Suppressor macrophage treated with lipopolysaccharide for 4 hours (primary cell): ENCODE measurements at regions not wholly inside any gene's neighbourhood (a gene's known extent, or its start where the extent isn't known, plus 50 kb on each side); places are given as distances from the start of the nearest gene placed in this dataset.

Experiments used
- DNase-seq: peaks from one replicate; pipeline ENCODE4 v3.0.0-alpha.2; 2020

DNA sequence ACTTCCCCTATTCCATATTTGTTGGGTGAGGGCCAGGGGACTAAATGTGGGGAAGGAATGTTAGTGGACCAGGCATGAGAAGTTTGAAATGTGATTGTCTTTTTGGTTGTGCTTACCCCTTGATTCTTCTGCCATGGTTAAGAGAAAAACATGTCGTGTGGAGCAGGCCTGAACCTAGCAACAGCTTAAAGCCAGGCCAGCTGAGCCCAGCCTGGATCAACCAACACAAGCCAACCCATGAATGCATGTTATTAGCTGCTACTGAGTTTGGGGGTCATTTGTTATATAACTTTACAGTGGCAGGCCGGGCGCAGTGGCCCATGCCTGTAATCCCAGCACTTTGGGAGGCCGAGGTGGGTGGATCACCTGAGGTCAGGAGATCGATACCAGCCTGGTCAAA, 52.4 kb upstream of the TRIO start:
- DNase-seq, result no peak

DNA sequence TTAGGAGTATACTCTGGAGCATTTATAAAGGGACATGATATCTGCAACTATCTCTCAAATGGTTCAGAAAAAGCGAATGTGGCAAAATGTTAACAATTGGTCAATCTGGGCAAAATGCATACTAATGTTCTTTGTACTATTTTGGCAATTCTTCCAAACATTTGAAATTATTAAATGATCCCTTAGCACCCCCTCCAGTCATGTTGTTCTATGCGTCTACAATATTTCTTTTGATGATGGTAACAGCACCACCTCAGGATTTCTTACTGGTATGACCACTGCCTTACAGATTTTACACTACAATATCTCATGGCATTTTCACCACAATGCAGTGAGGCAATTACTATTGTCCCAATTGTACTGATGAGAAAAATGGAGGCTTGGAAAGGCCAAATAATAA, 52.9 kb upstream of the TRIO start:
- no peak for DNase-seq

DNA sequence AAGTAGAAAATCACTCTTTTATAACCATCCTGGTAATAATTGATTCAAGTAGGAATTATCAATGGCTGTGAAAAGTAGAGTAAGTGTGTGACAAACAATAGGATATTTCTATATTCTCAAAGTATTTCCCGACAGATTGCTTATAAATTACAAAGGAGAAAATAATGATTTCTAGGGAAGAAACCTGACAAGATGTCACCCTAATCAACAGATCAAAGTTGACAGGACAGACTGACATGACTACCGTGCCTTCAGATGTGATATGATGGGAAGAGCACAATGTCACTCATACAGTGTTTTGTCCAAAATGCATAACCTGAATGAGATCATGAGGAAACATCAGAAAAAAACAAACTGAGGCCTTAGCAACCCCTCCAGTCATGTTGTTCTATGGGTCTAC, 53.9 kb upstream of the TRIO start:
- no peak for DNase-seq

DNA sequence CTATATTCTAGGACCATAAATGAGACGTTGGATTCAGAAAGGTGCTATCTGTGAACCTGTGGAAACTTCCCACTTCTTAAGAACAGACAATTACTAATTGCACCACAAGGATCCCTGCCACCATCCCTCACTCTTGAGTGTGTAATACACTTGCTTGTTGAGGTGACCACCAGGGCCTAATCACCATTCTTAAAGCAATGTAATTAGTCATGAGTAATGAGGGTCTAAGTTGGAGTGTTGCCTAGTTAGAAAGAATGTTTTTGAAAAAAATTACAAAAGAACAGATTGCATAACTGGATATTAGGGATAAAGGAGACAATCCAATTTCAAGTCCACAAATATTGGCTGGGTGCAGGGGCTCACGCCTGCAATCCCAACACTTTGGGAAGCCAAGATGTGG, 56.9 kb upstream of the TRIO start:
- DNase-seq, result no peak

DNA sequence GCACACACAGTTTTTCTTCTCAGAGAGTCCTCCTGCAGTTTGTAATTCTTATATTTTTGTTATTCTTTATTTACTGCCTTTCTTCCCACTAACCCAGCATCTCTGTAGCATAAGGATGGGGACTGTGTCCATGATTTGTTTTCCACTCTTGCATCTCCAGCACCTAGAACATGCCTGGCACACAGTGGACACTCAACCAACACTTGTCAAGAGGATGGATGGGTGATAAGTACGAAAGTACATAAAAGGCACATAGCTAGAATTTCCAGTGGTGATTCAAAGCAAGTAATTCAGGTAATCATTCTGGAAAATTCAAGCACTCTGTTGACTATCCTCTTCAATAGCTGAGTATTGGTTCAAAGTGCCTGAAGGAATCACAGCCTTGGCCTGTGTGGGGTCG, 60.2 kb upstream of the TRIO start:
- DNase-seq, result no peak

DNA sequence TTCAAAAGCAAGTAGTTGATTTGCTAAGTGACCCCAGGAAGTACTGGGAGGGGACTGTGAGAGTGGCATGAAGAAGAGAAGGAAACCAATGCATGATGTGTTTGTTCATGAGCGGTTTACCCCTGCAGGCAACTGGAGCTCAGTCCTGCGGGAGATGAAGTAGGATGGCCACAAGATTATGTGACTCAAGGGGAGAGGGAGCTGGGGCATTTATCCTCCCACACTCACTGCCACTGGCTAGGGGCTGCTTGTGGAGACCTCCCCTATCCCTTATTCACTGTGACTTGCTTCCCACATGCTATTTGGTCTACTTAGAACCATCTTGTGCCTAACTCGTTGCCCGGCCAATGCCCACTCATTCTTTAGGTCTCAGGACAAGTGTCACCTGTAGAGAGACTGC, 60.6 kb upstream of the TRIO start:
- no peak for DNase-seq

DNA sequence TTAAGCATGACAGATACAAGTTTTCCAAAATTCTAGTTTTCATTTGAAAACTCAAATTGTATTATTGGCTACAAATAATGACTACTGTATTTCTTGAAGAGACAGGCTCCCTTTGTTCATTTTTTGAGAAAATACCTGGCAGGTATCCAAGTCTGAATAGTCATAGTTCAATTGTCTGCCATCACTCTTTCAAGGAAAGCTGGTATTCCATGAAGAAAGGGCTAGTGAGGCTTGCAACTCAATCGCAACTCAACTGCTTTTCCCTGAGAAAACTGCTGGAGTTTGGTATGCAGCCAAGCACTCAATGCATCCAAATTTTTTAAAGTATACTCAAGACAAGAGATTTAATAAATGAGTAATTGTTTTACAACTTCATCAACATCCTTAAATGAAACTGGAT, 61.4 kb upstream of the TRIO start:
- DNase-seq, result no peak

DNA sequence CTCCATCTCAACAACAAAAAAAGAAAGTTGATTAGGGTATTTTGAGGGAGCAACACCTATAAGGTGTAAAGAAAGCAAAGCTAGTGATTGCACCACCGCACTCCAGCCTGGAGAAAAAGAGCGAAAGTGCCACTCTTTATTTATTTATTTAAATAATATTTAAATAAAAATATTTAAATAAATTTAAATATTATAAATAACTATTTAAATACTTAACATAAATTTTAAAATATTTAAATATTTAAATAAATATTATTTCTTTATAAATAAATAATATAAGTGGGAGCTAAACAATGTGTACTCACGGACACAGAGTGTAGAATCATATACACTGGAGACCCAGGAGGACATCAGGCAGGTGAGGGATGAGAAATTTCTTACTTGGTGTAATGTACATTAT, 64.4 kb upstream of the TRIO start:
- DNase-seq, result no peak

DNA sequence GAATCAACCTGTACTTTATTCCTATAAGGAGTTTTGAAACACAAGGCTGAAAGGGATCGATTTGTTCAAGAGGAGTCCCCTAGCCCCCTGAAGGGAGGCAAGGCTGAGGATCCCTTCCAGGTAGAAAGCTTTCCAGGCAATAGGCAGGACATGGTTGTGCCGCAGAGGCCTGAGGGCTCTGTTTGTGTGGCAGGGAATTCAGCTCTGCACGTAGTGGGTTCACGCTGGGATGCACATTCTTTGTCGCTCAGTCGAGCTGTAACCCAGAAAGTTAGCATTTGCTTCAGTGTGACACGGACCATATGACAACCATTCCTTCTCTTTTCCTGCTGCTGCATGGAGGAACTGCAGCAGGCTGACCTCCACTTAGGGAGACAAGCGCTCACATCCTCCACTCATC, 65.6 kb upstream of the TRIO start:
- no peak for DNase-seq

DNA sequence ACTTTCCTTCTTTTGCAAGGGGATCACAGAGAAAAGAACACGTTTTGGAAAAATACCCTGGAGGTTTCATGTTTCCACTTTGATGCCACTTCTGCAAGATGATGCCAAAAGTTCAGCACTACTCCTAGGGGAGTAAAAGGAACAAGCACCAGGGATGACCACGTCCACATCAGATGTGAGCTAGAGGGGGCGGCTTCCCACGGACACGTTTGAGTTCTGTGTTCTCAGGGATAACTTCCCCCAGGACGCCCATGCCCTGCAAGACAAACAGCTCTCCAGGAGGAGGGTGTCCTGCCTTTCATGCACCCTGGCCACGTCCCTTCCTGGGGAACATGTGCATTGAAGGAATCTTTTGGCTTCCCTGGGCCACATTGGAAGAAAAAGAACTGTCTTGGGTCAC, 66.6 kb upstream of the TRIO start:
- no peak for DNase-seq

DNA sequence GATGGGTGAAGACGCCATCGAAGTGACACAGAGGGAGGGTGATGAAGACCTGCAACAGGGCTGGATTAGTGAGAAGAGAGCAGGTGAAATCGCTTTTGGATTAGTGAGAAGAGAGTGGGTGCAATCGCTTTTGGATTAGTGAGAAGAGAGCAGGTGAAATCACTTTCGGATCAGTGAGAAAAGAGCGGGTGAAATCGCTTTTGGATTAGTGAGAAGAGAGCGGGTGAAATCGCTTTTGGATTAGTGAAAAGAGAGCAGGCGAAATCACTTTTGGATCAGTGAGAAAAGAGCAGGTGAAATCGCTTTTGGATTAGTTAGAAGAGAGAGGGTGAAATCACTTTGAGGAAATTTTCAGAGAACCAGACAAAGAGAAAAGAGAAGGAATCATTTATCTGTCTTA, 67.2 kb upstream of the TRIO start:
- DNase-seq, result no peak

DNA sequence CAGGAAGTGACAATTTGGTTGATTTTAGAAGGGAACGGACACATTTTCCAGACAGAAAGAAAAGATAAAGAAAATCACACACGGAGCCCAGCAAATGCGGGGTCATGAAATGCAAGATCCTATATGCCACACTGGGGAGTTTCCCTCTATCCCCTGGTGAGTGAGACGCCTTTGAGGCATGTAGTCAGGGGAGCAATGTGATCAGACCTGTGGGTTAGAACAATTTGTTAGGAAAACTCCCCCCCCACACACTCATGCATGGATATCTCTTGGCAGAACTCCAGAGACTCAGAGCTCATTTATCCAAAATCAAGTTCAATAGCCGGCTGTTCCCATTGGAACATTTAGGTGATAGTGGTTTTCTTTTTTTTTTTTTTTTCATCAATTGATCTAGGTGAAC, 71.7 kb upstream of the TRIO start:
- no peak for DNase-seq

DNA sequence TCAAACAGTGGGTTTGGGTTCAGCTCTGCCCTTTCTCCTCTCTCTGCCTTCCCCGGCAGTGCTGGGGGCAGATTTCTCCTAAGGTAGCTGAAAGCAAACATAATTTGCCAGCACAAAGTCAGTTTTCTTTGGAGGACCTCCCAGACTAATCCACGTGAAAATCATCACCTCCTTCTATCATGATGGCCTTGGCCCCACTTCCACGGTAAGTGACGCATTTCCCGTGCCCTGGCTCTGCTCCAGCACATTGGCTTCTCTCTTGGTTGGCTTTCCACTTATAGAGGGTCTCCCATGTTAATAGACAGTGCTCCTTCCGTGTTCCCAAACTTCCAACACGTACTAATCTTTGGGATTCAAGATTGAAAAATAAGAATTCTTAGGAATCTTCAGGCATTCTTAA, 74.1 kb upstream of the TRIO start:
- DNase-seq, result no peak

DNA sequence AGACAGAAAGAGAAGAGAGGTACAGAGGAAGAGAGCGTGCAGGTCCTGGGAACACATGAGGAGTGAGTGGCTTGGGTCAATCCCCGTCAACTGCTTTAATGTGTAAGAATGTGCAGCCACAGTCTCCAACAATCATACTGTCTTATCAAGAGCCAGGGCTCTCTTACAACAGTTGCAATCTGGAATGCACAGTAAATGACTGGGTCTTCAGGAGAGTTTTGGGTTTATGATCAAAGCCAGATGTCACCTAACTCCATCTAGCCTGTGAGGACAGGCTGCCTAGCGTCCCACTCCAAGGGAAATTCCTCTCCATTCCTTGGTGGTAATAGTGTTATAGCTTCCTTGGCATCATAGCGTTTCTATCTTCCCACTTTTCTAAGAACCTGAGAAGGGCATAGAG, 75.0 kb upstream of the TRIO start:
- DNase-seq, result no peak

DNA sequence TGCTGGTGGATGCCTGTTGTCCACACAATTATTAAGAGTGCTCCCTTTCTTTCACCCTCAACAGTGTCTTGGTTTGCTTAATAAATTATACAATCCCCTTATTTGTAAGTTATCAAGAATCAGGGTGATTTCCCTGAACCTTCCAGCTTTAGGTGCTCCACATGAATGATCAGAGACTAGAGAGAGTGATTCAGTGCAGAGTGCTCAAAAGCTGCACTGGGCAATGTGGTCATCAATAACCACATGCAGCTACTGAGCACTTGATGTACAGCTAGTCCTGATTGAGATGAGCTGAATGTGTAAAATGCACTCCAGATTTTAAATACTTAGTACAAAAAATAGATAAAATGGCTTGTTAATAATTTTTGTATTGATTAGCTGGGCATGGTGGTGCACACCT, 76.8 kb upstream of the TRIO start:
- DNase-seq, result no peak

DNA sequence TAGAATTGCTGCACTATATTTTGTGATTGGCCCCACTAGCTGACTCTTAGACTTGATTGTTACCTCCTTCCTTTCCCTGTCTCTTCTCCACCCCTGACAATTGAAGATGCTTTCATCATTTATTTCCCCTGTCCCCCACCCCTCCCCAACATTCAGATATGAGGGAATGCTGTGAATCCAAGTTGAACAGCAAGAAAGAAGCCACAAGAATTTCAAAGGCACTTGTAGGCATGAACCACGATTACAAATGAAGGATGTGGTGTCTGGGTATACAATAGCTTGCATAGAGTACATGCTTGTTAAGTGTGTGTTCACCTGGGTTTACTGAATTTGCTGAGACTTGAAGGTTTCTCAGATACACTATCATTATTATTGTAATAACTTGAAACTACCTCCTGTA, 78.3 kb upstream of the TRIO start:
- DNase-seq, result no peak

DNA sequence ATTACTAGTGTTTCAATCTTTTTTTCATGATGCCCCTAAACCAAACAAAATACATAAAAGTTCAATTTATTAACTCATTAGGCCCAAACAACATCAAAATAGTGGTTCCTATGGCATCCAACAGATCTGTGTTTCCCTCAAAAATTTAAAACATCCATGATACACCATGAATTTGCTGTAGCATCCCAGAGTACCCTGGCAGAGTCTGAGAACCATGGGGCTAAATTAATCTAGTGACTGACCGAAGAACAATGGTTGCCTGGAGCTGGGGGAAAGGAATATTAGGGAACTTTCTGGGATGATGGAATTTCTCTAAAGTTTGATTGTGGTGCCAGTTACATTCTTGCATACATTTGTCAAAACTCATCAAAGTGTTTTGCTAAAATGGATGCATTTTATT, 79.5 kb upstream of the TRIO start:
- no peak for DNase-seq

DNA sequence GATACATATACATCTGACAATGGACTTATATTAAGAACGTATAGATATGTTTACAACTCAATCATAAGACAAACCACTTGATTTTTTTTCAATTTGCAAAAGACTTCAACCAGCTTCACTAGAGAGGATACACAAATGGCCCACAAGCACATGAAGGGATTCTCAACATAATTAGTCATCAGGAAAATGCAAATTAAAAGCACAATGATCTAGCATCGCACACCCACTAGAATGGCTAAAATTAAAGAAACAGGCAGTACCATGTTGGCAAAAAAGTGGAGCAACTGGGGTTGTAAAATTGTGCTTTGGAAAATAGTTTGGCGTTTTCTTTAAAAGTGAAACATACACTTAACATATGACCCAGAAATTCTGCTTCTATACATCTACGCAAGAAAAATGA, 80.0 kb upstream of the TRIO start:
- no peak for DNase-seq

DNA sequence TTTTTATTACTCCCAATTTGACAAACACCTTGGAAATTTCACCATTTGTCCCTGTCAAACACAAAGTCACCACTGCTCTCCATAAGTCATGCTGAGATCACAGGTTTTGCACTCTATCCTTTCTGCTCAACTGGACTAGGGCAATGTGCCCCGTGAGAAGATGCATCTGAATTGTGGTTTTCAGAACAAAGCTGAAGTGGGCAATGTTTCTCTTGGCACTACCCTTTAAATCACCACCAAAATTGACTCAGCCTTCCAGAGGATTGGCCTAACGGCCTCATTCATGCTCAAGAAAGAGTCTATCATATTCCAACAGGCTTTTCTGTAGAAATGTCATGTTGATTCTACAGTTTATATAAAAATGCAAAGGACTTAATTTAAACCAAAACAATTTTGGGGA, 81.0 kb upstream of the TRIO start:
- no peak for DNase-seq

DNA sequence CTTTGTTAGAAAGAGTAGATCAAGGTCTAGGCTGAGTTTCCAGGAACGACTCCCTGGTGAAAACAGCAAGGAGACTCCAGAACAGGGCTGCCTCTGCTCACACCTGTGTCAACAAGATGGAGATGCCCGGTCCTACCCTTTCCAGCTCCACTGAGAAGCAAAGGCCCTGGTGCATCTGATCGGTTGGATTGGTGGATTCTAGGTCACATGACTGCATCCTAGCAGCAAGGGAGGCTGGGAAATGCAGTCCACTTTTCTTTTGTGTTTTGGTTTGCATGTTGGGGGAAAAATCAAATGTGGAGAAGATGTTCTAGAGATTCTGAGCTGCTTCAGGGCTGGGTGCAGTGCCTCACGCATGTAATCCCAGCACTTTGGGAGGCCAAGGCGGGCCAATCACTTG, 82.0 kb upstream of the TRIO start:
- no peak for DNase-seq

DNA sequence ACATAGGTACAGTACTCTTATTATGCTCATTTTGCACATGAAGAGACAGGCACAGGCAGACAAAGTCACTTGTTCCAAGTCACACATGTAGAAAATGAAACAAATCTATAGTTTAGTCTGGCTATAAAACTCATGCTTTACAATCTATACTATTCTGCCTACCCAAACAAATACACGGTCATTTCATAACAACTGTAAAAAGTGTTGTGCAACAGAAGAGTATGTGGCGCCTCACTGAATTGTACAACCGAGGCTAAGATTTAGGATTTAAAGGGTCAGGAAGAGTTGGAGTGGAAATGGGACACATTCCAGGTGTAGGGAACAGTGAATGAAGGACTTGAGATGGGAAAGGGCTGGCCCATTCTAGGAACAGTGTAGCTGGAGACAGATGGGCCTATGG, 82.9 kb upstream of the TRIO start:
- no peak for DNase-seq

DNA sequence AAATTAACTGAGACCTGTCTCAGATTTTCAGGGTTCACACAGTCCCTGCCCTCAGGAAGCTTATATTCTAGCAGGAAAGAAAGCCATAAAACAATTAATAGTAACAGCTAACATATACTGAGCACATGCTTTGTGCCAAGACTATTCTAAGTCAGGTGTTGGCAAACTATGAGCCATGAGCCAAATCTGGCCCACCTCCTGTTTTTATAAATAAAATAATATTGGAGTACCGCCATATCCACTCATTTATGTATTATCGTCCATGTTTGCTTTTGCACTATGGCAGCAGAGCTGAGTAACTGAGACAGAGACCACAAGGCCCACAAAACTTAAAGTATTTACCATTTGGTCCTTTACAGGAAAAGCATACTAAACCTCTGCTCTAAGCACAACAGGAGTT, 83.3 kb upstream of the TRIO start:
- no peak for DNase-seq

DNA sequence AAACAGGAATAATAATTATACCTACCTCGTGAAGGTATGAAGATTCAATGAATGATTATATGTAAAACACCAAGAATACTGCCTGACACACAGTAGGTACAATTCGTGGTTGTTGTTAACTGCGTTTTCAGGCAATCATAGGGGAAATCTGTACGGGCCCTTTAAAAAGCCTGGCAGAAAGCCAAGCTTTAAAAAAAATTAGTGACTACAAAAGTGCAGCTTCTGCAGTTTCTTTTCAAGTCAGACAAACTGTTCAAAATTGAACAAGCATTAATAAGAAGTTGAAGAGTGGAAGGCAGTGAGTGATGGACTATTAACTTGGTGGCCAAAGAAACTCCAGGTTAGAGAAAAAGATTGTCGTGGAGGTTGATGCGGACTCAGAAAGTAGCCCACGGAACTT, 85.9 kb upstream of the TRIO start:
- DNase-seq, result no peak

DNA sequence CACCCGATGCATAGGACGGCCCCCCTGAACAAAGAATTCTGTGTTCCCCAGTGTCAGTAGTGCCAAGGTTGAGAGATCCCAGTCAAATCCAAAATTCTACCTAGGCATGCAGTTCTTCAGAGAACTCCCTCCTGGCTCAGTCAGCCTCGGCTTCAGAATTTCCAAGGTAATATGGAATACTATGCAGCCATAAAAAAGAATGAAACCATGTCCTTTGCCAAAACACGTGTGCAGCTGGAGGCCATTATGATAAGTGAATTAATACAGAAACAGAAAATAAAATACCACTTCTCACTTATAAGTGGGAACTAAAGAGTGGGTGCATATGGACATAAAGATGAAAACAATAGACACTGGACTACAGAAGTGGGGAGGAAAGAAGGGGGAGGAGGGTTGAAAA, 87.1 kb upstream of the TRIO start:
- no peak for DNase-seq

DNA sequence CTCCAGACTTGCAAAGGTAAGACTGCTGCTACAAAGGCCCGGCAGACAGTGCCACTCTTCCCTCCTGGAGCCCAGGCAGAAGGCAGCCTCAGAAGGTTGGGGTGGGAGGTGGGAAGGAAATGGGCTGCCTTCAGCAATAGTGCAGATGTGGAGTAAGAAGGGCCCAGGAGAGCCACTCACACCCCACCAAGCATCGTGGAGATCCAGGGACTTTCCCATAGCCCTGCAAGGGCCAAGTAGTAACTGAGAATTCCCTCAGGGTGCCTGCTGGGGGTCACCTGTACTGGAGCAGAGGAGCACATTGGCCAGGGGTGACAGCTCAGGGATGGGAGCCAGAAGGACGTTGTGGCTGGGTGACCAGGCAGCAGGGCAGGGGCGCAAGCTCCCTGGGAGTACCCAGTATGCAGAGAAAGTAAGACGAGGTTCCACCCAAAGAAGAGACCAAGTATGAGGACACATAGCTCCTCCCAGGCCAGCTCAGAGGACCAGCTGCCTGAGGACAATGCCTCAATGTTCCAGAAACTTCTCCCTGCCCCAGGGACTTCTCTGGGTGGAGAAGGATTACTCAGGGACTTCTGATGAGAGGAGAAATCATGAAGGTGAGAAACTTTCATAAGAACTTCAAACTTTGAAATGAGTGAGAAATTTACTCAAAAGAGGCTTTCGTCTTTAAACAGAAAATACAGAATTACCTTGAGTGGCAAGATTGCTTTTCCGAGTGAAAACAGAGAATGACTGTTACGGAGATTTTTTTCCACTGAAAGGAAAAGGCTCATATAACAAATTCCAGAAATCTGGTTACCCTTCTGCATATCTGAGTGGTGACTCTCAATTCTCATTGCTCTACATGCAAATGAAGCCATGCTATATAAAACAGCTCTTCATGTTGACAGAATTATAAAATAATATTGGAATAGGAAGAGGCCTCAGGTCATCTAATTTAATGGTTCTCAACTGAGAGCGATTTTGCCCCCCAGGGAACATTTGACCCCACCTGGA, 87.9 kb upstream of the TRIO start:
- DNase-seq, result no peak
